ENCODE measurements at regions not wholly inside any gene's neighbourhood (a gene's known extent, or its start where the extent isn't known, plus 50 kb on each side); places are given as distances from the start of the nearest gene placed in this dataset.

DNA sequence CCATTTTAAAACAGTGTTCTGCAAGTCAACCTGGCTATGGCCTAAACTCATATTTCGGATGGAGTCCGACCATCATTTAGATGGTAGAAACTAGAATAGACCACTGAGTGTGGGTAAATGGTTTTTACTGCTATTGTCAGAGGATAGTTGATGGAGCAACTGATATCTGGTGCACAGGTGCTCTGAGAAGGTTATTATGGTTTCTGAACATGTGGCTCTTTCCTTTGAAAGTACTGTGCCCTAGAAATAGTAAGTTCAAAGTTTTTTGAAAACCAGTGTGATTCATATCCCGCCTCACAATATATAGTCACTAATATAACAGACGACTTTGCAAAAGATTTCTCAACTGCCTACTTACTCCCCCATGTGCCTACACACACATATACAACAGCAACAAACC, 64.4 kb upstream of the BTG1 start:
- TF ChIP-seq, protein P1, sequence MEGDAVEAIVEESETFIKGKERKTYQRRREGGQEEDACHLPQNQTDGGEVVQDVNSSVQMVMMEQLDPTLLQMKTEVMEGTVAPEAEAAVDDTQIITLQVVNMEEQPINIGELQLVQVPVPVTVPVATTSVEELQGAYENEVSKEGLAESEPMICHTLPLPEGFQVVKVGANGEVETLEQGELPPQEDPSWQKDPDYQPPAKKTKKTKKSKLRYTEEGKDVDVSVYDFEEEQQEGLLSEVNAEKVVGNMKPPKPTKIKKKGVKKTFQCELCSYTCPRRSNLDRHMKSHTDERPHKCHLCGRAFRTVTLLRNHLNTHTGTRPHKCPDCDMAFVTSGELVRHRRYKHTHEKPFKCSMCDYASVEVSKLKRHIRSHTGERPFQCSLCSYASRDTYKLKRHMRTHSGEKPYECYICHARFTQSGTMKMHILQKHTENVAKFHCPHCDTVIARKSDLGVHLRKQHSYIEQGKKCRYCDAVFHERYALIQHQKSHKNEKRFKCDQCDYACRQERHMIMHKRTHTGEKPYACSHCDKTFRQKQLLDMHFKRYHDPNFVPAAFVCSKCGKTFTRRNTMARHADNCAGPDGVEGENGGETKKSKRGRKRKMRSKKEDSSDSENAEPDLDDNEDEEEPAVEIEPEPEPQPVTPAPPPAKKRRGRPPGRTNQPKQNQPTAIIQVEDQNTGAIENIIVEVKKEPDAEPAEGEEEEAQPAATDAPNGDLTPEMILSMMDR (IDR thresholded peaks at IDR 0.05 in 2 of 3, conservative IDR thresholded peaks at IDR 0.05 in 1 of 3; ENCODE audit: borderline replicate concordance in 1 of 3, insufficient read depth in 1 of 3, low read depth in 2 of 3, low read length in 2 of 3): no peak
- TF ChIP-seq EZH2phosphoT487 (IDR thresholded peaks at IDR 0.05; ENCODE audit: borderline replicate concordance): no peak
- TF ChIP-seq, protein P2, sequence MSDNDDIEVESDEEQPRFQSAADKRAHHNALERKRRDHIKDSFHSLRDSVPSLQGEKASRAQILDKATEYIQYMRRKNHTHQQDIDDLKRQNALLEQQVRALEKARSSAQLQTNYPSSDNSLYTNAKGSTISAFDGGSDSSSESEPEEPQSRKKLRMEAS (IDR thresholded peaks at IDR 0.05): no peak
- no peak for TF ChIP-seq ELF1 (IDR thresholded peaks at IDR 0.05; ENCODE audit: borderline replicate concordance, low read depth)
- TF ChIP-seq RAD21 (IDR thresholded peaks at IDR 0.05; ENCODE audit: low read depth): no peak
- no peak for TF ChIP-seq POLR2A (IDR thresholded peaks at IDR 0.05; ENCODE audit: borderline replicate concordance, extremely low read depth, insufficient read depth, insufficient read length)
- no peak for TF ChIP-seq SIN3A (IDR thresholded peaks at IDR 0.05; ENCODE audit: low read depth)
- TF ChIP-seq, protein P3, sequence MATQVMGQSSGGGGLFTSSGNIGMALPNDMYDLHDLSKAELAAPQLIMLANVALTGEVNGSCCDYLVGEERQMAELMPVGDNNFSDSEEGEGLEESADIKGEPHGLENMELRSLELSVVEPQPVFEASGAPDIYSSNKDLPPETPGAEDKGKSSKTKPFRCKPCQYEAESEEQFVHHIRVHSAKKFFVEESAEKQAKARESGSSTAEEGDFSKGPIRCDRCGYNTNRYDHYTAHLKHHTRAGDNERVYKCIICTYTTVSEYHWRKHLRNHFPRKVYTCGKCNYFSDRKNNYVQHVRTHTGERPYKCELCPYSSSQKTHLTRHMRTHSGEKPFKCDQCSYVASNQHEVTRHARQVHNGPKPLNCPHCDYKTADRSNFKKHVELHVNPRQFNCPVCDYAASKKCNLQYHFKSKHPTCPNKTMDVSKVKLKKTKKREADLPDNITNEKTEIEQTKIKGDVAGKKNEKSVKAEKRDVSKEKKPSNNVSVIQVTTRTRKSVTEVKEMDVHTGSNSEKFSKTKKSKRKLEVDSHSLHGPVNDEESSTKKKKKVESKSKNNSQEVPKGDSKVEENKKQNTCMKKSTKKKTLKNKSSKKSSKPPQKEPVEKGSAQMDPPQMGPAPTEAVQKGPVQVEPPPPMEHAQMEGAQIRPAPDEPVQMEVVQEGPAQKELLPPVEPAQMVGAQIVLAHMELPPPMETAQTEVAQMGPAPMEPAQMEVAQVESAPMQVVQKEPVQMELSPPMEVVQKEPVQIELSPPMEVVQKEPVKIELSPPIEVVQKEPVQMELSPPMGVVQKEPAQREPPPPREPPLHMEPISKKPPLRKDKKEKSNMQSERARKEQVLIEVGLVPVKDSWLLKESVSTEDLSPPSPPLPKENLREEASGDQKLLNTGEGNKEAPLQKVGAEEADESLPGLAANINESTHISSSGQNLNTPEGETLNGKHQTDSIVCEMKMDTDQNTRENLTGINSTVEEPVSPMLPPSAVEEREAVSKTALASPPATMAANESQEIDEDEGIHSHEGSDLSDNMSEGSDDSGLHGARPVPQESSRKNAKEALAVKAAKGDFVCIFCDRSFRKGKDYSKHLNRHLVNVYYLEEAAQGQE (IDR thresholded peaks at IDR 0.05; ENCODE audit: low read depth): no peak

Data from HCT116 (cell line).